NCI-H345 treated with DMSO at 0.1 percent for 48 hours (cell line): ENCODE measurements at regions not wholly inside any gene's neighbourhood (a gene's known extent, or its start where the extent isn't known, plus 50 kb on each side); places are given as distances from the start of the nearest gene placed in this dataset.
A peak's percentile ranks its signal among the peaks of the same experiment; 100 is the strongest.

Source experiments
- DNase-seq: peaks from one replicate; lab custom pipeline; 2025; ENCODE audit not compliant: unreplicated experiment; lab: John Stamatoyannopoulos, UW

DNA sequence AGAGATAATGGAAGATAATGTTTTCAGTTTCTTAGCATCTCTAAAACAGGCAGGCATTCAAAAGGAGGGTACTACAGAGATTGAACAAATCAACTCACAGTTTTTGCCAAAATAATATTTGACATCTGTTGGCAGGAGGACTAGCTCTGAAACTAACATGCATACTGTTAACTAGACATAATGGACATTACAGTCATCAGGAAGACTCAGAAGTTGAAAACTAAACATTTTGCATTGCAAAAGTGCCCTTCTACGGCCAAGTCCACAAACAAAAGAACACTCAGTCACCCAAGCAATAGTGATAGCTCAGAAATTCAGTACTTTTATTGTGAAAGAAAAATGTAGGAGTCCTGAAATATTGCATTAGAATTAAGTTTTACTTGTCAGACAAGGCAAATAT is 399.0 kb downstream of the HGF start:
- no peak for DNase-seq

GRCh38 chr7:81367326-81367931 is 402.4 kb downstream of the HGF start:
- DNase-seq: no peak

DNA sequence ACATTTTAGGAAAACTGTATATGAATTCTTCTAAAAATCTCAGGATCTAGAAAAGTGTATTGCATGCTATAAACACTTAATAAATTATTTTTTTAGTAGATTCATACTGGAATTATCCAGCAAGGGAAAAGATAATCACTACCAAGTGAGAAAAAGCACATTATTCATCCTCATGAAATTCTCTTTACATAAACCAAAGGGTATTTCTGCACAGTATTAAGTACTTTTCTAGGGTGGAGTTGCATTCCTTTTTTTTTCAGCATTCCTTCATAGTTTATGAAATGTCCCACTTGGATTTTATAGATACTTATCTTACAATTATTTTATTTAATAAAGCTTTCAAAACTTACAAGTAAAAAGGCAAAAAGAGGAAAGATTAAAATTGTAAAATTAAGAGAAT is 403.3 kb downstream of the HGF start:
- no peak for DNase-seq

DNA sequence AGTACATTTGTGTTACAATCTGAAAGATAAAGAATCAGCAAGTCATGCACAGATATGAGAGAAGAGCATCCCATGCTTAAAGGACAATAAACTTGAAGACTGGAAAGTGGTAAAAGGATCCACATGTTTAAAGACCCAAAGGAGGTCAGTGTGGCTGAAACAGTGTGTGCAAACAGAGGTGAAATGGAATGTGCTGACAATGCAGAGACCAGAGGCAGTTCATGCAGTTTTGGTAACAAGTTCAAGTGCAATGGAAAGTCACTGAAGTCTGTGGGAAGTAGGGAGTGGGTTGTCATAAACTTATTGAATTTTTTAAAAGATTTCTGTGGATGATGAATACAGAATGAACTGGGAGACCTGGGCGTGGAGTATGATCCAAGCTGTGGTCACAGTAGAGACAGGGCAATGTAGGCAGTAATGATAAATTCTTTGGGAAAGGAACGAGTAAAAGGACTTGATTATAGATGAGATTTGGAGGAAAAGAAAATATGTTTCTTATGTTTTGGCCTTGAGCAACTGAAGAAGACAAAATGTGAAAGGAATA is 408.0 kb downstream of the HGF start:
- DNase-seq: no peak

- DNase-seq: no peak
Measured at GRCh38 chr7:81355911-81356310, 413.9 kb downstream of the HGF start.

- no peak for DNase-seq
Measured at GRCh38 chr7:81349044-81349443, 420.8 kb downstream of the HGF start.

GRCh38 chr7:81339946-81340345 is 421.1 kb upstream of the SEMA3C start:
- no peak for DNase-seq

GRCh38 chr7:81333536-81333935 is 414.7 kb upstream of the SEMA3C start:
- no peak for DNase-seq

- DNase-seq: no peak
Measured at GRCh38 chr7:81333004-81333403, 414.2 kb upstream of the SEMA3C start.

DNA sequence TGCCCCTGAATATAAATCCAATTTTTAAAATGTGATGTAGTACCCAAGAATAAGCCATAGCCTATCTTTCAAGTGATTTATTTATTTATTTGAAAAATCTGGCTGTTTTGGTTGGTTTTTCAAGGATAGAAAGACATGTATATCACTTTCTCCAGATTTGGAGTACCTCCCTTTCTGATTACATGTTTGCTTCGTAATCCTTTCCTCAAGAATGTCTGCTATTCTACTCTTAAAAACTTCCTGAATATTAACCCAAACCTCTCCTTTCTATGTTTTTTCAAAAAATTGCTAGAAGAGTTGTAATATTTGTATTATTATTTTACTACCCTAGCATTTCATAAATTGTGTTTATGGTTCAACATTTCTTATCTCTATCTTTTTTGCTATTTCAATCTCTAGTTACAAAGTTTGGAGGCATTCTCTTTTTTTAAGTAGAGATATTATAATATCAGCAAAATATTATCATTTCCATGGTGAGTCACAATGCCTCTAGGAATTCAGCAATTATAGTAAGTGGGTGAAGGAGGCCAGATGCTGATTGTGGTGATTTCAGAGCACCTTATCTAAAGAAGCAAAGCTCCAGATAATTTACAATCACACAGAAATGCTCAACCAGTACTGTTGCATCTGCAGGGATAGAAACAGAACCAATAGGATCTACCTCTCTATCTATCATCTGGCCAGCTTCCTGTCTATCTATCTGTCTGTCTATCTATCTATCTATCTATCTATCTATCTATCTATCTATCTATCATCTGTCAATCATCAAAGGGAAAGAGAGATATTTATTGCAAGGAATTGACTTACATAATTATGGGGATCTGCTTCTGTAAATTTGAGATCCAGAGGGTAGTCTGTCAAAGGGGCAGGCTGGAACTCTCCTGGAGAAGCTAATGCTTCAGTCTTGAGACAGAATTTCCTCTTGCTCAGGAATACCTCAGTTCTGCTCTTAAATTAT is 412.5 kb upstream of the SEMA3C start:
- DNase-seq: no peak

DNA sequence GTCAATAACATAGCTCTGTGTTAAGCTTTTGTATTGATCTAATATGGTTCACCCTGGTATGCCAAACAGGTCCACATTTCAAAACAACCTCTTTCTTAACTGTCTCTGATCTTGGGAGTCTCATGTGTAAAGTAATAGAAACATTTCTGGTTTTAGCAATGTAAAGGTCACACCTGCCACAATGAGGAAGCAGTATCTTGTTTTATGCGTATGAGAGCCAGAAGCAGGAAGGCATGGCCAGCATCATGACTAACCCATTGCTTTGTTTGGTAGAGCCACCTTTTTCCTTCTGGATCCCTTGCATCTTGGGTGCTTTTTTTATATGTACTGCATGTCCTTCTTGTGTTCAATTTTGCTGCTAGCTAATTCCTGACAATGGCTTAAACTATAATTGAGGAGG is 411.3 kb upstream of the SEMA3C start:
- DNase-seq: no peak

- no peak for DNase-seq
Measured at GRCh38 chr7:81327468-81328266, 408.8 kb upstream of the SEMA3C start.

DNA sequence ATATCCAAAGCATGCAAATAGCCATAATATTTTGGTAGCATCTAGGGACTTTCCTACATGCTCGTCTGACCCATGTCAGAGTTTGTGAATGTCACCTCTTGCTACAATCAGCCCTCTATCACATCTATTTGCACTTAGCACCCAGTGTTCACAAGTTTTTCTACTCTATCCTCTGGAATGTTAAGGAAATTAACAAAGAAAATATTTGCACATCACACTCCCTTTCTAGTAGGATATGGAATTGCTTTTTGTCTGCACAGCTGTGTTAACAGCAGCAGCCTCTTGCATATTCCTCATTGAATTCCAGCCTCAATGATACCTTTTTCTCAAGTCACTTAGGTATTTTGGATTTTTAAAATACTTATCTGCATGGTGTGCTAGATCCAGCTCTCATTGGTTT is 403.1 kb upstream of the SEMA3C start:
- DNase-seq: no peak

- no peak for DNase-seq
Measured at GRCh38 chr7:81317741-81318140, 398.9 kb upstream of the SEMA3C start.

- peak; percentile 62 for DNase-seq
Measured at GRCh38 chr7:81308643-81309322, 389.9 kb upstream of the SEMA3C start.

- peak; percentile 10 for DNase-seq
Measured at GRCh38 chr7:81301815-81302214, 383.0 kb upstream of the SEMA3C start.

DNA sequence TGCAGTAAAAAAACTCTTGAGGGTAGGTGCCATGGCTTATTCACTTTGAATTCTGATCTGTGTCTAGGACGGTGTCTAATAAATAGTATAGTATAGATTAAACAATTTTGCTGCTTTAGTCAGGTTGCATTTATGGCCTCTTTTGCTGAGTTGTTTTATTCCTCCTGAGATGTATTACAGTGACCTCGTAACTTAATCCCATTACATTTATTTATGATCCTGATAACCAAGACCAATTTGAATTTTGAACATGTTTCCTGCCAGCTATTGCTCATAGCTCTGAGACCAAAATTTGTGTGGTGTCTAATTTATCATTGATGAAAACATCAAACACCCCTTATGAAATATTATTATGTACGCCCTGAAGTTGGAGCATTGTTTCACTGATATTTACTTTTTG is 381.9 kb upstream of the SEMA3C start:
- no peak for DNase-seq

GRCh38 chr7:81299711-81300110 is 380.9 kb upstream of the SEMA3C start:
- no peak for DNase-seq

DNA sequence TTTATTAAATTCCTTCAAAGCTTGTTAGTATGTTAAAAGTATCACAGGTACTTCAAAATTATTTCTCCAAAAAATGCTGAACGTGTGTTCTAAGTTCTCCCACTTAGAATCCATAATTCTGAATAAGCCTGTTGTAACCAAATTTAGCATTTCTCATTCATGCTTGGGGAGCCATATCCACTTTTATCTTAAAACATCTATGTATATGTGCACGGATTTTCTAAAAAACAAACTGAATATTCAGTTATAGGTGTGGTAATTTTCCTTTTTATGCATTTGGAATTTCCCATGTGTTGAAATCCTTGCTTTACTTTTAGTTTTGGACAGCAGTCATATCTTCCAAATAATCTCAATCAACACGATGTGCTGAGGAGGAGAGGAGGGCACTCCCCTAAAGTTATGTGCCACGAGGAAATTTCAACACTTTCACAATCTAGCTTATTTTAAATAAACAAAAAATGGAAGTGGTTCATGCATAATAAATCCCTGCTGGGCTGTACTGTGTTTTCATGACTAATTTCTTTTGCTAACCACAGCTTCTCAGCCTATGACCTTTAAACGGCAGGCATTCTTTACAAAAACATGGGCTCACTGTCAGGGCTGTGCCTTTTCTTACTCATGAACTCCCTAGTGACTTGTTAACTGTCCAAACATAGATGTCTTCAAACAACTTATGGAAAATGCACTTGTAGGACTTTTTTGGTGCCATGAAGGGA is 380.3 kb upstream of the SEMA3C start:
- DNase-seq: no peak

DNA sequence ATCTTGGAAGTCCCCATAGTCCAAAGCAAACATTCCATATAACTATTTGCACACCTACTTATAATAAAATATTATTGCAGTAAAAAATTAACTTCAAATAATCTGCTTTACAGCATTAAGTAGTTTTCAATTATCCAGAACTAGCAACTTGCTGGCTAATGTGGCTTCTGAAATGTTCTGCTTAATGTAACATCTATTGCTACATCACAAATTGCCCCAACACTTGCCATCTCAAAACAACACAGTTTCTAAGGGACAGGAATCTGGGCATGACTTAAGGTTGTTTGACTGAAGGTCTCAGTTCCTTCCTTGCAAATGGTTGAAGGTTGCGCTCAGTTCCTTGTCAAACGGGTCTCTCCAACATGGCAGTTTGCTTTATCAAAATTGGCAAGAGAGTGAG is 378.5 kb upstream of the SEMA3C start:
- no peak for DNase-seq
